ENCODE measurements at regions not wholly inside any gene's neighbourhood (a gene's known extent, or its start where the extent isn't known, plus 50 kb on each side); places are given as distances from the start of the nearest gene placed in this dataset.

GRCh38 chr15:93321881-93322282 lies 232.9 kb upstream of the RGMA start:
- TF ChIP-seq EZH2 (IDR thresholded peaks at IDR 0.05): no peak
- no peak for TF ChIP-seq CTCF (IDR thresholded peaks at IDR 0.05 in 2 of 3, conservative IDR thresholded peaks at IDR 0.05 in 1 of 3; ENCODE audit: borderline replicate concordance in 1 of 3, insufficient read depth in 1 of 3, low read depth in 2 of 3, low read length in 2 of 3)
- no peak for TF ChIP-seq CEBPB (IDR thresholded peaks at IDR 0.05; ENCODE audit: low read depth)
- TF ChIP-seq JUND (IDR thresholded peaks at IDR 0.05): no peak
- TF ChIP-seq YY1 (IDR thresholded peaks at IDR 0.05; ENCODE audit: extremely low read depth, insufficient replicate concordance, low read depth, low read length): no peak
- no peak for TF ChIP-seq ZBTB33 (IDR thresholded peaks at IDR 0.05; ENCODE audit: extremely low read depth, insufficient replicate concordance, low read length)
- TF ChIP-seq EZH2phosphoT487 (IDR thresholded peaks at IDR 0.05; ENCODE audit: borderline replicate concordance): no peak
